ENCODE measurements at regions not wholly inside any gene's neighbourhood (a gene's known extent, or its start where the extent isn't known, plus 50 kb on each side); places are given as distances from the start of the nearest gene placed in this dataset.

- TF ChIP-seq EP300 (IDR thresholded peaks at IDR 0.05) (no peak), POLR2A (IDR thresholded peaks at IDR 0.05; ENCODE audit: low read depth) (no peak)
- TF ChIP-seq, protein P1, sequence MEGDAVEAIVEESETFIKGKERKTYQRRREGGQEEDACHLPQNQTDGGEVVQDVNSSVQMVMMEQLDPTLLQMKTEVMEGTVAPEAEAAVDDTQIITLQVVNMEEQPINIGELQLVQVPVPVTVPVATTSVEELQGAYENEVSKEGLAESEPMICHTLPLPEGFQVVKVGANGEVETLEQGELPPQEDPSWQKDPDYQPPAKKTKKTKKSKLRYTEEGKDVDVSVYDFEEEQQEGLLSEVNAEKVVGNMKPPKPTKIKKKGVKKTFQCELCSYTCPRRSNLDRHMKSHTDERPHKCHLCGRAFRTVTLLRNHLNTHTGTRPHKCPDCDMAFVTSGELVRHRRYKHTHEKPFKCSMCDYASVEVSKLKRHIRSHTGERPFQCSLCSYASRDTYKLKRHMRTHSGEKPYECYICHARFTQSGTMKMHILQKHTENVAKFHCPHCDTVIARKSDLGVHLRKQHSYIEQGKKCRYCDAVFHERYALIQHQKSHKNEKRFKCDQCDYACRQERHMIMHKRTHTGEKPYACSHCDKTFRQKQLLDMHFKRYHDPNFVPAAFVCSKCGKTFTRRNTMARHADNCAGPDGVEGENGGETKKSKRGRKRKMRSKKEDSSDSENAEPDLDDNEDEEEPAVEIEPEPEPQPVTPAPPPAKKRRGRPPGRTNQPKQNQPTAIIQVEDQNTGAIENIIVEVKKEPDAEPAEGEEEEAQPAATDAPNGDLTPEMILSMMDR (IDR thresholded peaks at IDR 0.05), result no peak
These were observed 1088.5 kb upstream of the TMEM132C start for GRCh38 chr12:127178463-127178862.
